ENCODE measurements at regions not wholly inside any gene's neighbourhood (a gene's known extent, or its start where the extent isn't known, plus 50 kb on each side); places are given as distances from the start of the nearest gene placed in this dataset.
A peak's percentile ranks its signal among the peaks of the same experiment; 100 is the strongest.

DNA sequence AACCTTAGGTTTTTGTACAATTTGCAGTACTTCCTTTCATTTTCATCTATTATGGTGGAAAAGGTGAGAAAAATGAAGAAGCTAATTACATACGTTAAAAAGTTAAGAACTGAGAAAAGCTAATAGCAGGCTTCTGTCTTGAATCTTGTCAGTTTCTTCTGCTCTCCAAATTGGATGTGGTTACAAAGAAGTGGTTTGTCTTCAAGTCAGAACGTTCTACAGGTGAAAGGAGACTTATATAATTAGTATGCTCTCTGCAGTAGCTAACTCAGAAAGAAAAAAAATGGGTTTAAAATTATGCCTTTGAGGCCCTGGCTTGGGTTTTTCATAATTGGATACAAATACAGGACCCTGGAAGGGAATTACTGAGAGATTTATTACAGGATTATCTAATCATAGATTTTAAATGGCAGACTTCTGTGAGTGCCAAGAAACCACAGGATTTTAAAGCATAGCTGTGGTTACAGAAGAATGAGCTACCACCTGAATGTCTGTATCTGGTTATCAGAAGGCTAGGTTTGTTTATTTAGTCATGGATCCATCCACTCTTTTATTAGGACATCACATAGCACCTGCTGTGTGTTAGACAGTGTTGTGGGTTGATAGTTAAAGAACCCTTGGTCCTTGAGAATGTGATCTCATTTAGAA lies 528.1 kb upstream of the MCTP2 start:
- intact Hi-C loops (cut with micrococcal nuclease), result no loop called here
- POLR2A ChIA-PET, result no interaction called here
- DNase-seq (no peak), ATAC-seq (no peak)
- Mint-ChIP-seq H3K4me1 (no peaks in the 10 kb centered on the region), H3K4me3 (no peak overlapping the region), H3K9me3 (peaks cover 0 to 5% (median 0%) of the 10 kb centered on the region in 11 donors), H3K27me3 (peaks cover 0 to 25% (median 6%) of the 10 kb centered on the region in 5 donors), H3K27ac (no peak overlapping the region), H3K36me3 (no peaks in the 10 kb centered on the region)
- CTCF ChIA-PET, result no interaction called here
- Histone ChIP-seq H3K36me3 (ENCODE audit: control insufficient read depth in 2 of 3, insufficient read depth in 3 of 3, low read length in 3 of 3) (no peaks in the 10 kb centered on the region), H3K27me3 (ENCODE audit: control insufficient read depth in 2 of 2, insufficient read depth in 2 of 2, low read length in 2 of 2) (no peaks in the 10 kb centered on the region), H3K27ac (ENCODE audit: low read depth, low read length) (no peak overlapping the region), H3K4me3 (ENCODE audit: low read length) (no peak overlapping the region), H3K4me1 (ENCODE audit: control insufficient read depth in 2 of 2, insufficient read depth in 2 of 2, low read length in 2 of 2) (no peaks in the 10 kb centered on the region), H3K9me3 (ENCODE audit: control insufficient read depth in 2 of 3, low read length in 3 of 3) (no peaks in the 10 kb centered on the region)

DNA sequence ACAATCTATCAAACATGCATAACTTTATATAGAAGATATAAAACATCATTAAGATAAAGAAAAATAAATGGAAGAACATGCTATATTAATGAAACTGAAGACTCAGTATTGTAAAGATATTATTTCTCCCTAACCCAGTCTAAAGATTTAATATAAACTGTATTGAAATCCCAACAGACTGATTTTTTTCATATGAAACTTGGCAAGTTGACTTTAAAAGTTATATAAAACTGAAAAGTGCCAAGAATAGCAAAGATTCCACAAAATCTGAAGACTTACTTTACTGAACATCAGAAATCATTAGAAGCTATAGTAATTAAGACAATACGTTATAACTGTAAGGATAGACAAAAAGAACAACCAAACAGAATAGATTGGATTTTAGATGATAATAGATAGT lies 531.3 kb upstream of the MCTP2 start:
- Histone ChIP-seq H3K27ac (ENCODE audit: low read depth, low read length) (no peak overlapping the region), H3K9me3 (ENCODE audit: control insufficient read depth in 2 of 3, low read length in 3 of 3) (no peaks in the 10 kb centered on the region), H3K27me3 (ENCODE audit: control insufficient read depth in 2 of 2, insufficient read depth in 2 of 2, low read length in 2 of 2) (no peaks in the 10 kb centered on the region), H3K4me3 (ENCODE audit: low read length) (no peak overlapping the region), H3K36me3 (ENCODE audit: control insufficient read depth in 2 of 3, insufficient read depth in 3 of 3, low read length in 3 of 3) (no peaks in the 10 kb centered on the region), H3K4me1 (ENCODE audit: control insufficient read depth in 2 of 2, insufficient read depth in 2 of 2, low read length in 2 of 2) (no peaks in the 10 kb centered on the region)
- intact Hi-C loops (cut with micrococcal nuclease), result no loop called here
- ChIA-PET POLR2A (no interaction called here), CTCF (no interaction called here)
- ATAC-seq (no peak), DNase-seq (no peak)
- no peaks in the 10 kb centered on the region for H3K36me3 Mint-ChIP-seq
- H3K27me3 Mint-ChIP-seq, result peaks cover 0 to 33% (median 9%) of the 10 kb centered on the region in 5 donors
- peaks cover 0 to 18% (median 7%) of the 10 kb centered on the region in 11 donors for H3K9me3 Mint-ChIP-seq
- H3K4me1 Mint-ChIP-seq, result no peaks in the 10 kb centered on the region
- H3K4me3 Mint-ChIP-seq, result no peak overlapping the region
- no peak overlapping the region for H3K27ac Mint-ChIP-seq

DNA sequence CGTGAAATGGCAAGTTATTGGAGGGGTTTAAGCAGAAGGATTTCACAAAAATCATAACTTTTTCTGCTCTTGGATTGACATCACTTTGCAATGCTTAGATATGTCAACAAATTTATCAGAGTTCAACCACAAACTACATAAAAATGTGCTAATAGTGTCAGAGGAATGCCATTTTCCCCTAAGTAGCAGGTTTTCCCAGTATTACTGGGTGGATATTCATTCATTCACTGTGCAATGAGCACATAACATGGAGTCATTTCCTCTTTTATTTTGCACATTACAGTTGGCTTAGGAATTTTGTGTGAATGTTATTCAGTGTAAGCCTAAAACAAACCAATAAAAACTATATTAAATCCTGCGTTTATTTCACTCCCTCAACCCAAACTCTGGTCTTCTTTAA lies 537.3 kb upstream of the MCTP2 start:
- H3K4me3 ChIP-seq (ENCODE audit: low read length), result no peak overlapping the region
- ATAC-seq, result no peak

DNA sequence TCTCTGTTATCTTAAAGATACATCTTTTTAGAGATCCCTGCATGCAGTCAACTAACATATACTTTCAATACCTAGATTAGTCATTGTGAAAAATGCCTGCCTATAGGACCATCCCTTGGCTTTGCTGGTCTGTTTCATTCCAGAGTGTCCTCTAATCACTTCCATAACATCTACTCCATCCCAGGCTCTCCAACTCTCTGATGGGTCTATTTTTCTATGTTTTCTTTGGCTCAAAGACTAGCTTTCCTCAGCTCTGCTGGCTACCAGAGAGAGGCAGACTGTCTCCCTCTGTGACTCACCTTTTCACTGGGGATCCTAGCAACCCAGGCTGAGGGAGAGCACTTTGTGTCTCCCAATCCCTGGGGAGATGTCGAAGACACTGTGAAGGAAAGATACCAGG lies 547.7 kb upstream of the MCTP2 start:
- H3K4me3 ChIP-seq (ENCODE audit: low read length), result no peak overlapping the region
- Mint-ChIP-seq H3K4me1 (no peaks in the 10 kb centered on the region), H3K9me3 (peaks cover 4 to 57% (median 29%) of the 10 kb centered on the region in 11 donors), H3K36me3 (peaks cover 0 to 10% (median 0%) of the 10 kb centered on the region in 5 donors), H3K27me3 (peaks cover 0 to 6% (median 0%) of the 10 kb centered on the region in 5 donors), H3K27ac (no peak overlapping the region), H3K4me3 (no peak overlapping the region)
- H3K36me3 ChIP-seq (ENCODE audit: control insufficient read depth in 2 of 3, insufficient read depth in 3 of 3, low read length in 3 of 3), result no peaks in the 10 kb centered on the region
- intact Hi-C loops (cut with micrococcal nuclease), result no loop called here
- H3K27ac ChIP-seq (ENCODE audit: low read depth, low read length), result no peak overlapping the region
- DNase-seq, result no peak
- H3K4me1 ChIP-seq (ENCODE audit: control insufficient read depth in 2 of 2, insufficient read depth in 2 of 2, low read length in 2 of 2), result no peaks in the 10 kb centered on the region
- POLR2A ChIA-PET, result no interaction called here
- CTCF ChIA-PET, result no interaction called here
- no peak for ATAC-seq
- H3K9me3 ChIP-seq (ENCODE audit: control insufficient read depth in 2 of 3, low read length in 3 of 3), result peaks cover 0 to 16% (median 4%) of the 10 kb centered on the region in 3 experiments
- no peaks in the 10 kb centered on the region for H3K27me3 ChIP-seq (ENCODE audit: control insufficient read depth in 2 of 2, insufficient read depth in 2 of 2, low read length in 2 of 2)

More for the DNA sequence above, 537.3 kb upstream of the MCTP2 start:
- Histone ChIP-seq H3K36me3 (ENCODE audit: control insufficient read depth in 2 of 3, insufficient read depth in 3 of 3, low read length in 3 of 3) (no peaks in the 10 kb centered on the region), H3K4me1 (ENCODE audit: control insufficient read depth in 2 of 2, insufficient read depth in 2 of 2, low read length in 2 of 2) (no peaks in the 10 kb centered on the region), H3K27me3 (ENCODE audit: control insufficient read depth in 2 of 2, insufficient read depth in 2 of 2, low read length in 2 of 2) (no peaks in the 10 kb centered on the region), H3K9me3 (ENCODE audit: control insufficient read depth in 2 of 3, low read length in 3 of 3) (no peaks in the 10 kb centered on the region), H3K27ac (ENCODE audit: low read depth, low read length) (no peak overlapping the region)
- Mint-ChIP-seq H3K4me3 (no peak overlapping the region), H3K36me3 (no peaks in the 10 kb centered on the region), H3K9me3 (peaks cover 0 to 17% (median 7%) of the 10 kb centered on the region in 11 donors), H3K27ac (no peak overlapping the region), H3K4me1 (no peaks in the 10 kb centered on the region), H3K27me3 (peaks cover 0 to 34% (median 13%) of the 10 kb centered on the region in 5 donors)
- no peak for DNase-seq
- ChIA-PET POLR2A (no interaction called here), CTCF (no interaction called here)
- intact Hi-C loops (cut with micrococcal nuclease), result no loop called here

DNA sequence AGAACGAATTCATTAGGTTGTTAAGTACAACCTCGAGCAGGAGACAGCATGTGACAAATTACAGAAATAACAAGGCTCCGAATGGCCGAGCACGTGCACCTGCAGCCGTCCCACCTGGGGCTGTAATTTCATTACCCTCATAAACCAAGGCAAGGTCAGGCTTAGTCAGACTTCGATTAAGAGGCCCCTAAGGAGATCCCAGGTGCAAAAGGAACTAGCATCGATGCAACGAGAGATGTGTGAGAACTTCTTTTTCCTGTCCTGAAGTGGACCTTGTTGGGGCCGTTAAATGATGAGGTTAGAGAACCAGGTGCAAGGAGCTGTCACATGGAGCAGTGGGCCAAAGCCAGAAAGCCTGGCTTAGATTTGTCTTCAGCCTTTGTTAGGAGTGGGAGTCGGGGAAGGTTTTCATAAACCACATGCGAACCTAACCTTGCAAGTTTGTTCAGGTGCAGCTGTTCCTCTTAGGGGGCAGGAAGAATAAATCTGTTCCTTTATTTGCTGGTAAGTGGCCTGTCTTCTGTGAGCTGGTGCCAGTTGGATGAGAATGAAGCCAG lies 559.9 kb upstream of the MCTP2 start:
- intact Hi-C loops (cut with micrococcal nuclease), result no loop called here

DNA sequence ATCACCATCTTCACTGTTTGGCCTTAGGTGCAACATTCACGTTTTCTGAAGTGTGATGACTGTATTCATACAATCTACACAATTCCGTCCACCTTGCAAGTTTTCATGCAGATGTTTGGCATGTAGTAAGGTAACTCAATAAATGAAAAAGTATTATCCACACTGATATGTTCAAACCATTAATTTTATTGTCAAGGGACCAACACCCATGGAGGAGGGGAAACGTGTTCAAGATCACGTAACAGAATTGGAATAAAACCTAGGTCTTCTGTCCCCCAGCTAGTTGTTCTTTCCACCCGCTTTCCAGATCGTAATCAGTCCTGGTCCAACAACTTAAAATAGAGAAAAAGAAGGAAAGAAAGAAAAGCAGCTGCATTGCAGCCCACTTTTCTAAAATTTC lies 560.4 kb upstream of the MCTP2 start:
- Histone ChIP-seq H3K9me3 (ENCODE audit: control insufficient read depth in 2 of 3, low read length in 3 of 3) (no peaks in the 10 kb centered on the region), H3K36me3 (ENCODE audit: control insufficient read depth in 2 of 3, insufficient read depth in 3 of 3, low read length in 3 of 3) (no peaks in the 10 kb centered on the region), H3K27ac (ENCODE audit: low read depth, low read length) (no peak overlapping the region), H3K27me3 (ENCODE audit: control insufficient read depth in 2 of 2, insufficient read depth in 2 of 2, low read length in 2 of 2) (peaks cover 0 to 4% of the 10 kb centered on the region in 2 donors), H3K4me1 (ENCODE audit: control insufficient read depth in 2 of 2, insufficient read depth in 2 of 2, low read length in 2 of 2) (no peaks in the 10 kb centered on the region), H3K4me3 (ENCODE audit: low read length) (no peak overlapping the region)
- DNase-seq (no peak), ATAC-seq (no peak)
- ChIA-PET POLR2A (no interaction called here), CTCF (no interaction called here)
- Mint-ChIP-seq H3K27ac (no peak overlapping the region), H3K4me1 (no peaks in the 10 kb centered on the region), H3K9me3 (peaks cover 0 to 8% (median 4%) of the 10 kb centered on the region in 11 donors), H3K36me3 (no peaks in the 10 kb centered on the region), H3K4me3 (no peak overlapping the region), H3K27me3 (peaks cover 2 to 26% (median 20%) of the 10 kb centered on the region in 5 donors)
- intact Hi-C loops (cut with micrococcal nuclease), result no loop called here

More for the DNA sequence above, 559.9 kb upstream of the MCTP2 start:
- H3K4me3 ChIP-seq (ENCODE audit: low read length), result no peak overlapping the region
- H3K9me3 ChIP-seq (ENCODE audit: control insufficient read depth in 2 of 3, low read length in 3 of 3), result no peaks in the 10 kb centered on the region
- peak overlapping the region in 1 of 9 donors; percentile 12 for H3K27ac Mint-ChIP-seq
- DNase-seq (no peak), ATAC-seq (no peak)
- ChIA-PET POLR2A (no interaction called here), CTCF (no interaction called here)
- H3K4me3 Mint-ChIP-seq, result no peak overlapping the region
- no peaks in the 10 kb centered on the region for H3K36me3 Mint-ChIP-seq
- no peaks in the 10 kb centered on the region for H3K4me1 Mint-ChIP-seq
- no peak overlapping the region for H3K27ac ChIP-seq (ENCODE audit: low read depth, low read length)
- peaks cover 0 to 4% of the 10 kb centered on the region in 2 donors for H3K27me3 ChIP-seq (ENCODE audit: control insufficient read depth in 2 of 2, insufficient read depth in 2 of 2, low read length in 2 of 2)
- H3K27me3 Mint-ChIP-seq, result peaks cover 2 to 26% (median 20%) of the 10 kb centered on the region in 5 donors
- no peaks in the 10 kb centered on the region for H3K36me3 ChIP-seq (ENCODE audit: control insufficient read depth in 2 of 3, insufficient read depth in 3 of 3, low read length in 3 of 3)
- peaks cover 0 to 8% (median 3%) of the 10 kb centered on the region in 11 donors for H3K9me3 Mint-ChIP-seq
- no peaks in the 10 kb centered on the region for H3K4me1 ChIP-seq (ENCODE audit: control insufficient read depth in 2 of 2, insufficient read depth in 2 of 2, low read length in 2 of 2)

Data from naive thymus-derived CD4-positive, alpha-beta T cell (primary cell).